GM21390 (cell line): ENCODE measurements at regions not wholly inside any gene's neighbourhood (a gene's known extent, or its start where the extent isn't known, plus 50 kb on each side); places are given as distances from the start of the nearest gene placed in this dataset.

Source experiments
- ATAC-seq: cut with Tn5 transposase; IDR thresholded peaks from one replicate; pipeline ENCODE4 v1.9.1; 2021; ENCODE audit not compliant: unreplicated experiment

GRCh38 chr22:27424319-27424718 lies 377.2 kb downstream of the MN1 start:
- no peak for ATAC-seq

GRCh38 chr22:27429476-27429875 lies 372.1 kb downstream of the MN1 start:
- ATAC-seq: no peak

- no peak for ATAC-seq
These were observed 370.5 kb downstream of the MN1 start for GRCh38 chr22:27431081-27431480.

- no peak for ATAC-seq
These were observed 369.7 kb downstream of the MN1 start for GRCh38 chr22:27431896-27432295.

- ATAC-seq: no peak
These were observed 368.5 kb downstream of the MN1 start for GRCh38 chr22:27433099-27433498.

GRCh38 chr22:27433585-27434190 lies 367.9 kb downstream of the MN1 start:
- no peak for ATAC-seq

- no peak for ATAC-seq
These were observed 366.7 kb downstream of the MN1 start for GRCh38 chr22:27434898-27435297.

- ATAC-seq: no peak
These were observed 365.5 kb downstream of the MN1 start for GRCh38 chr22:27435844-27436576.

GRCh38 chr22:27436591-27436990 lies 365.0 kb downstream of the MN1 start:
- ATAC-seq: no peak

- no peak for ATAC-seq
These were observed 364.0 kb downstream of the MN1 start for GRCh38 chr22:27437570-27437969.

- ATAC-seq: no peak
These were observed 363.1 kb downstream of the MN1 start for GRCh38 chr22:27438271-27438980.

- ATAC-seq: no peak
These were observed 362.4 kb downstream of the MN1 start for GRCh38 chr22:27439131-27439530.

GRCh38 chr22:27440304-27440865 lies 361.2 kb downstream of the MN1 start:
- ATAC-seq: no peak

GRCh38 chr22:27441706-27442475 lies 359.7 kb downstream of the MN1 start:
- ATAC-seq: no peak

- ATAC-seq: no peak
These were observed 358.2 kb downstream of the MN1 start for GRCh38 chr22:27443306-27443705.

- no peak for ATAC-seq
These were observed 355.7 kb downstream of the MN1 start for GRCh38 chr22:27445881-27446280.

GRCh38 chr22:27447289-27447688 lies 354.3 kb downstream of the MN1 start:
- ATAC-seq: no peak

- ATAC-seq: no peak
These were observed 351.1 kb downstream of the MN1 start for GRCh38 chr22:27450448-27450847.

- ATAC-seq: no peak
These were observed 349.3 kb downstream of the MN1 start for GRCh38 chr22:27452245-27452644.

GRCh38 chr22:27452922-27453321 lies 348.6 kb downstream of the MN1 start:
- ATAC-seq: no peak

GRCh38 chr22:27453725-27454124 lies 347.8 kb downstream of the MN1 start:
- no peak for ATAC-seq
